ENCODE measurements at regions not wholly inside any gene's neighbourhood (a gene's known extent, or its start where the extent isn't known, plus 50 kb on each side); places are given as distances from the start of the nearest gene placed in this dataset.

DNA sequence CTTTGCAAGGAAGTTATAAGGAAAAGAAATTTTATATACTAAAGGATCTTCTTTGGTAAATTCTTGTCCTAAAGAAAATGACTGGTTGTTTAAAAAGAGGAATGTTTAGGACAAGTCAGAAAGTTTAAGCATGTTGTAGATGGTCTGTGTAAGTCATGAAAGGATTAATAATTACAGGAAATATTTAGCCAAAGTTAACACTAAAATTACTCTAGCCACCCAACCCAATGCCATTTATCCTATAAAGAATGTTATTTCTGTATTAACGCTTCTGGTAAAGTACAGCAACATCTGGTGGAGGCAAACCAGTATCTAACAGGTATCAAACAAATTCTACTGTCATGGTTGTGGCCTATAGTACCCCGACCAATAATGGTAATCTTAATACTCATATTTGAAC lies 546.9 kb upstream of the PKDCC start:
- DNase-seq, result no peak

DNA sequence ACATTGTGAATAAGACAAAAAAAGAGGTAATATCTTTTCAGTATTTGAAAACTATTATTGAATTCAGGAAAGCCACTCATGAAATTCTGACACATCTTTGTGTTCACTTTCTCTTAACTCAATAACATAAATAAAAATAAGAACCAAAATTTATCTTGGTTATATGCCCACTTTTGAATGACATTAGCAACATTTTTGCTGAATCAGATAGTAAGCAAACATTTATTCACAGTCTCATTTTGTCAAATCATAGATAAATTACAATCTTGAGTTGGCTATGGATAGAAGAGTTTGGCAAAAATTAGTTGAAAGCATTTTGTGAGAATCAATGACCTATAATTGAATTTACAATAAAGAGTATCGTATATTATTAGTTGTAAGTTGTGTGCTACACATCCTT lies 545.1 kb upstream of the PKDCC start:
- no peak for DNase-seq

- no peak for DNase-seq
Measured at GRCh38 chr2:41504532-41504931, 543.3 kb upstream of the PKDCC start.

GRCh38 chr2:41510108-41510507 lies 537.7 kb upstream of the PKDCC start:
- no peak for DNase-seq

- no peak for DNase-seq
Measured at GRCh38 chr2:41521211-41521610, 526.6 kb upstream of the PKDCC start.

DNA sequence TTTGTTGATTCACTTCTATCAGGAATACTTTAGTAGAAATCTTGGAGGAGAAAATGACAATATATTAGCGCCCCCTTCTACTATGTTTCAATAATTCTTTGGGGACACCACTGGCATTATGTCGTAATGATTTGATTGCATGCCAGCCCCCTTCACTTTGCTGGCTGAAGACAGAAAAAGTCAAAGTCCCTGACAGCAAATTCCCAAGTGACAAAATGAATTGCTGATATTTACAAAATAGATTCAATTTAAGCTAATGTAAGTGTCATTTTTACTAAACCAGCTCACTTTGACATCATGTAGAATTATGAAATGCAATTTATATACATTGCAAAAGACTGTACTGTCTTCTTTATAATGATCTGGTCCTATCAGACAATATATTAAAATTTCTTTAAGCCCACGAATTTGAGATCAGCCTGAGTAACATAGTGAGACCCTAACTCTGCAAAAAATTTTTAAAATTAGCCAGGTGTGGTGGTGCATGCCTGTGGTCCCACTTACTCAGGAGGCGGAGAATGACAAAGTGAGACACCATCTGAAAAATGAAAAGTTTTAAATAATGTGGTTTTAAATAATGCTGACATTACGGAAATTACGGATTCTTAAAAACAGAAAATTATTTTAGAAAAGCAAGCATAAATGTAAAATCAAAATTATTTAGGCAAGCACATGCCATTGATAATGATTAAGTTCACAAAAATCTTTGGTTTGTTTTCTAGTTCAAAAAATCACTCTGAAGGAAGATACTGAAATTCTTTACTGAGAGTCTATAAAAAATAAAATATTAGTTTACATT lies 520.1 kb upstream of the PKDCC start:
- no peak for DNase-seq

- no peak for DNase-seq
Measured at GRCh38 chr2:41535575-41535974, 512.2 kb upstream of the PKDCC start.

GRCh38 chr2:41540272-41540998 lies 507.4 kb upstream of the PKDCC start:
- DNase-seq, result no peak

DNA sequence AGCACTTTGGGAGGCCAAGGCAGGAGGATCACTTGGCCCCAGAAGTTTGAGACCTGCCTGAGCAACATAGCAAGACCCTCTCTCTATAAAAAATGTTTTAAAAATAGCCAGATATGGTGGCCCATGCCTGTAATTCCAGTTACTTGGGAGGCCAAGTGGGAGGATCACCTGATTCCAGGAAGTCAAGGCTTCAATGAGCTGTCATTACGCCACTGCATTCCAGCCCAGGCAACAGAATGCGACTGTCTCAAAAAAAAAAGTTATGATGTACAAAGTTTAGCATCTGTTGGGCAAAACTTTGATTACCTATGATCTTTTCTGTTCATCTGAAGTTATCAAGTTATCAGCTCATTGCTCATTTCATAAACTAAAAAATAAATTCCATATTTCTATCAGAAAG lies 504.1 kb upstream of the PKDCC start:
- DNase-seq, result no peak

GRCh38 chr2:41544709-41545108 lies 503.1 kb upstream of the PKDCC start:
- DNase-seq, result no peak

DNA sequence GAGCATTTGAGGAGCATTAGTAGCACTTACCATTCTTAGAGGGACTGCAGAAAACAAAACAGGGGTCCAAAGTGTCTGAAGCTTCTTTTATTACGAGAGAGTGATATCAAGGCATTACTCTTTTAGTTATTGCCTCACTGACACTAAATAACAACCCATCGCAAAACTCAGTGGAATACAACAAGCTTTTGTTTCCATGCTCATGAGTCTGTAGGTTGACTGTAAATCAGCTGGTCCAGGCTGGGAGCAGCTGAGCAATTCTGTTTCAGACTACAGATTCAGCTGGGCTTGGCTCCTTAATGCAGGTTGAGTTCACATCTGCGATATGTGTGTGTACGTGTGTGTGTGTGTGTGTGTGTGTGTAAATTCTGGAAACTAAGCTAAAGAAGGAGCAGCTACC lies 501.8 kb upstream of the PKDCC start:
- DNase-seq, result no peak

DNA sequence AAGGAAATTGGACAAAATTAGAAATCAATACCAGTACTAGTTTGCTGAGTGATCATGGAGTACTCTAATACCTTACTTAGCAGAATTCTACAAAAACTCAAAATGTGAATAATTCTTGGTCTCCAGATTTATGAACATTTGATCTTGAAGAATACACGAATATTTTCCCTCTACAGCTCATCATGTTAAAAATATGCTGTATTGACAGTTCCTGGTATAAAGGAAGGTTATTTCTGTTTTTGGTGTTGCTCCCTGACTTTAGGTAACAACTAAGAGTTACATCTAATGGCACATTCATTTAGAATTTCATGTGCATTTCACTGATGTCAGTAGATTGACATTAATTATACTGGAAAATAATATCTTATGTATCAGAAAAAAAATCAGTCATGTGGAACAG lies 479.2 kb upstream of the PKDCC start:
- no peak for DNase-seq

DNA sequence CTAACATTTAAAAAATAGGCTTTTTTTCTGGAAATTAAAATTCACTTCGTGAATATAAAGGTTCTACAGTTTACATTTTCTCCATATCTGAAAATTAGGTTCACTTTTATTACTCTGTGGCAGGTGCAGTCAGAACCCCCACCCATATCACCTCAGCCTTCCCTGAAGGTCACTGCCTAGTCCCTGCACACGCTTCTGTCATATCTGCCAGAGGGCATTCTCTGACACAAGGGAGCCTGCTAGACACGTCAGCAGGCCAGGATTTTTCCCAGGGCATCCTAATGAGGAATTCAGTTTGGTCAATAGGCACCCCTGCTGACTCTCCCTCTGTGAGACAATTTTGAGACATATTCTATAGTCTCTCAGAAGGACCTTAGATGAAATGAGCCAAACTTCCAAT lies 475.7 kb upstream of the PKDCC start:
- no peak for DNase-seq

DNA sequence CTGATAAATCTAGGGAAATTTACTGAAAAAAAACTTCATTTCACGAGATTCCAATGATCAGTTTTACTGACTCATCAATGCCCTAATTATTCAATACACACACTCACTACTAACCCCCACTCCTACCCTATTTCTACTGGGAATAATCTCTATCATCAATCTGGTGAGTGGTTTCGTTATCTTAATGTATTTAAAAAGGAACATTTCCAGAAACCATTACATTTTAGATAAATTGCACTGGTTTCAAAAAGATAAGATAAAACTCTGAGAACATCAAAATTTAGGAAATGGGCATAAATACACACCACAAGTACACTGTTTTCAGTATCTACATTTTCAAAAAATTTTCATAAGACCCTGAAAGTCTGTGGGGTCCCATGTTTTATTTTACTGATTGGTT lies 471.4 kb upstream of the PKDCC start:
- no peak for DNase-seq

DNA sequence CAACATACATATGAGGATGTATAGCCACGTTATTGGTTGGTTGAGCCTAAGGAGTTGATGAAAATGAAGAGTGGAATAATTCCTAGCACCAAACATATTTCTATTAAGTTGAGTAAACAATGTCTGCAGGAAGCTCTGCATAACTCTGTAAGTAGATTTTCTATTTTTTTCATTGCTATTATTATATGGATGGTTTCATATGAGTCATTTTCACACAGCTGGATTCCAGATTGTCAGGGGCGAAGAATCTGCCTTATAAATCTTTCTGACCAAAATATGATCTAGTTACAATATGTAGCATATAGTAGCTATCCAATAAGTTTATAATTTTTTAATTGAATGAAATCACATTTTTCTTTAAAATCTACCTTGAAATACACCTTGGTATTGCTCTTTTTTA lies 468.0 kb upstream of the PKDCC start:
- no peak for DNase-seq

DNA sequence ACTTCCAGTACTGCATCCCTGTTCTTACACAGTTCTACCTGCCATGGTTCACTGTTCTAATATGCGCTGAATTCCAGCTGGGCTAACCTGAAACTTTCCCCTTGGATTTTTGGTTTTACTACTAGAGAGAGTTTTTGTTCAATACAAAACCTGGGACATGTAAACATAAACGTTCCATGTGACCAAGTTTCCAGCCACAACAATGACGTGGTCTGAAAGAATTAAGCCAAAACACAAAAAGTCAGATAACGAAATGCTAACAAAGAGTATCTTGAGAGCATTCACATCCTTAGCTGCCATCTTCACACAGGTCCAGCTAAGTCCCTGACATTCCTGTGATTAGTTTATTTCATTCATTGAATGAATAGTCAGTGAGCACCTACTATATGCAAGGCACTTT lies 467.0 kb upstream of the PKDCC start:
- DNase-seq, result no peak

- DNase-seq, result no peak
Measured at GRCh38 chr2:41595240-41595639, 452.6 kb upstream of the PKDCC start.

- no peak for DNase-seq
Measured at GRCh38 chr2:41597680-41598079, 450.1 kb upstream of the PKDCC start.

GRCh38 chr2:41598161-41598894 lies 449.5 kb upstream of the PKDCC start:
- DNase-seq, result no peak

GRCh38 chr2:41600460-41600859 lies 447.4 kb upstream of the PKDCC start:
- DNase-seq, result no peak

GRCh38 chr2:41602341-41602740 lies 445.5 kb upstream of the PKDCC start:
- DNase-seq, result no peak

GRCh38 chr2:41605311-41605710 lies 442.5 kb upstream of the PKDCC start:
- no peak for DNase-seq

DNA sequence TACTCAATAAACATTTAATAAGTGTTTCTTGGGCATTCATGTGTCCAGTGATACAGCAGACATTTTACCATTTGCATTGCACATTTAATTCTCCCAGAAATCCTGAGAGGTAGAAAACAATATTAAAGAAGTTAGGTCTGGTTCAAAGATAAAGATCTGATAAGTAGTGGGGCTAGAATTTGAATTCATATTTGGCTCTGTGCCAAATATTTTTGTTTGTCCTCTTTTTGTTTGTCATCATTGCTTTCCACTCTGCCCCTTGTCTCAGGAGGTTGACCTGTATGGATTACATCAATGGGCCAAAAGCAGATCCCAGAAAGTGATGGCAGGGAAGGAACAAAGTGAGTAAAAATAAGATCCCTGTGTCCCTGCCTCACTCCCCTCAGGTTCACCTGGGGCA lies 441.9 kb upstream of the PKDCC start:
- no peak for DNase-seq
